ENCODE measurements at regions not wholly inside any gene's neighbourhood (a gene's known extent, or its start where the extent isn't known, plus 50 kb on each side); places are given as distances from the start of the nearest gene placed in this dataset.

GRCh38 chr2:125296742-125297141, 1271.7 kb downstream of the CNTNAP5 start:
- DNase-seq (ENCODE audit: low read depth in 1 of 2, low spot score in 1 of 2), result no peak
- Histone ChIP-seq H3K9me3 (ENCODE audit: low read depth) (no peaks in the 10 kb centered on the region), H3K4me1 (ENCODE audit: low read depth) (no peaks in the 10 kb centered on the region), H3K4me3 (no peak overlapping the region), H3K27me3 (no peaks in the 10 kb centered on the region), H3K36me3 (no peaks in the 10 kb centered on the region), H3K27ac (no peak overlapping the region)
- TF ChIP-seq CTCF (IDR thresholded peaks at IDR 0.05; ENCODE audit: low read depth, low read length), result no peak

- no peaks in the 10 kb centered on the region for H3K4me1 ChIP-seq (ENCODE audit: low read depth)
- H3K9me3 ChIP-seq (ENCODE audit: low read depth), result no peaks in the 10 kb centered on the region
- no peak overlapping the region for H3K4me3 ChIP-seq
- no peaks in the 10 kb centered on the region for H3K36me3 ChIP-seq
- no peak for DNase-seq (ENCODE audit: low read depth in 1 of 2, low spot score in 1 of 2)
- no peak overlapping the region for H3K27ac ChIP-seq
- no peaks in the 10 kb centered on the region for H3K27me3 ChIP-seq
- no peak for TF ChIP-seq CTCF (IDR thresholded peaks at IDR 0.05; ENCODE audit: low read depth, low read length)
Observed at GRCh38 chr2:125310657-125311364, 1285.7 kb downstream of the CNTNAP5 start.

- no peaks in the 10 kb centered on the region for H3K36me3 ChIP-seq
- no peaks in the 10 kb centered on the region for H3K27me3 ChIP-seq
- DNase-seq (ENCODE audit: low read depth in 1 of 2, low spot score in 1 of 2), result no peak
- no peaks in the 10 kb centered on the region for H3K4me1 ChIP-seq (ENCODE audit: low read depth)
- no peaks in the 10 kb centered on the region for H3K9me3 ChIP-seq (ENCODE audit: low read depth)
- H3K4me3 ChIP-seq, result no peak overlapping the region
- no peak for TF ChIP-seq CTCF (IDR thresholded peaks at IDR 0.05; ENCODE audit: low read depth, low read length)
- H3K27ac ChIP-seq, result no peak overlapping the region
Observed at GRCh38 chr2:125312342-125312741, 1287.3 kb downstream of the CNTNAP5 start.

- H3K27me3 ChIP-seq, result no peaks in the 10 kb centered on the region
- H3K4me3 ChIP-seq, result no peak overlapping the region
- no peaks in the 10 kb centered on the region for H3K9me3 ChIP-seq (ENCODE audit: low read depth)
- no peak for TF ChIP-seq CTCF (IDR thresholded peaks at IDR 0.05; ENCODE audit: low read depth, low read length)
- no peaks in the 10 kb centered on the region for H3K36me3 ChIP-seq
- H3K27ac ChIP-seq, result no peak overlapping the region
- DNase-seq (ENCODE audit: low read depth in 1 of 2, low spot score in 1 of 2), result peak in 1 of 2 donors; percentile 14
- H3K4me1 ChIP-seq (ENCODE audit: low read depth), result no peaks in the 10 kb centered on the region
Observed at GRCh38 chr2:125313806-125314205, 1288.7 kb downstream of the CNTNAP5 start.

GRCh38 chr2:125318740-125319139, 1293.7 kb downstream of the CNTNAP5 start:
- Histone ChIP-seq H3K27ac (no peak overlapping the region), H3K36me3 (no peaks in the 10 kb centered on the region), H3K27me3 (no peaks in the 10 kb centered on the region), H3K9me3 (ENCODE audit: low read depth) (no peaks in the 10 kb centered on the region), H3K4me1 (ENCODE audit: low read depth) (no peaks in the 10 kb centered on the region), H3K4me3 (no peak overlapping the region)
- TF ChIP-seq CTCF (IDR thresholded peaks at IDR 0.05; ENCODE audit: low read depth, low read length), result no peak
- no peak for DNase-seq (ENCODE audit: low read depth in 1 of 2, low spot score in 1 of 2)

Data from cardiac muscle cell (in vitro differentiated cells and primary cell).